Loucy (cell line): ENCODE measurements at regions not wholly inside any gene's neighbourhood (a gene's known extent, or its start where the extent isn't known, plus 50 kb on each side); places are given as distances from the start of the nearest gene placed in this dataset.

ENCODE experiments used
- H2AFZ ChIP-seq: fragments of 200-600 bp; sonication (generic); 2 replicates; pipeline ENCODE4 v1.6.0; 2016; ENCODE audit warnings: antibody characterized with exemption, mild to moderate bottlenecking, low read length, moderate library complexity
- H3F3A ChIP-seq: fragments of 200-600 bp; 2 replicates; pipeline ENCODE4 v1.6.0; 2016; ENCODE audit warnings: antibody characterized with exemption, low read depth, mild to moderate bottlenecking
- H3K27me3 ChIP-seq: fragments of 200-600 bp; sonication (generic); 2 replicates; pipeline ENCODE4 v1.6.1; 2014; ENCODE audit warnings: low read length, mild to moderate bottlenecking; ENCODE audit not compliant: insufficient read depth, poor library complexity, severe bottlenecking
- H3K36me3 ChIP-seq: fragments of 200-600 bp; sonication (generic); 2 replicates; pipeline ENCODE4 v1.6.1; 2016; ENCODE audit warnings: low read length; ENCODE audit not compliant: insufficient read depth
- H3K4me1 ChIP-seq: fragments of 200-600 bp; sonication (generic); 2 replicates; pipeline ENCODE4 v1.5.1; 2014; ENCODE audit warnings: low read length, mild to moderate bottlenecking; ENCODE audit not compliant: insufficient read depth, poor library complexity, severe bottlenecking
- H3K4me2 ChIP-seq: fragments of 200-600 bp; sonication (generic); 2 replicates; pipeline ENCODE4 v1.6.0; 2014; ENCODE audit warnings: antibody characterized with exemption, low read length, low read depth, mild to moderate bottlenecking; ENCODE audit not compliant: poor library complexity, severe bottlenecking
- H3K4me3 ChIP-seq: fragments of 200-600 bp; sonication (generic); 2 replicates; pipeline ENCODE4 v1.5.1; 2014; ENCODE audit warnings: low read length, mild to moderate bottlenecking, mixed read lengths; ENCODE audit not compliant: poor library complexity, severe bottlenecking
- H3K79me2 ChIP-seq: fragments of 200-600 bp; sonication (generic); 2 replicates; pipeline ENCODE4 v1.6.1; 2014; ENCODE audit warnings: low read length; ENCODE audit not compliant: insufficient read depth
- H3K9ac ChIP-seq: fragments of 200-600 bp; sonication (generic); 2 replicates; pipeline ENCODE4 v1.6.0; 2014; ENCODE audit warnings: mild to moderate bottlenecking, low read depth, low read length, moderate library complexity; ENCODE audit not compliant: poor library complexity, severe bottlenecking
- H3K9me2 ChIP-seq: fragments of 200-600 bp; sonication (generic); replicated peaks from 2 replicates; pipeline ENCODE4 v1.6.1; 2016; ENCODE audit warnings: low read depth, low read length, mixed read lengths
- H3K9me3 ChIP-seq: fragments of 200-600 bp; sonication (generic); 2 replicates; pipeline ENCODE4 v1.6.1; 2014; ENCODE audit warnings: mild to moderate bottlenecking, antibody characterized with exemption, low read length, low read depth; ENCODE audit not compliant: insufficient read depth
- H4K20me1 ChIP-seq: fragments of 200-600 bp; sonication (generic); 2 replicates; pipeline ENCODE4 v1.6.0; 2014; ENCODE audit warnings: antibody characterized with exemption, low read length, mild to moderate bottlenecking; ENCODE audit not compliant: insufficient read depth, poor library complexity, severe bottlenecking
- EZH2phosphoT487 ChIP-seq: fragments of 200-600 bp; IDR thresholded peaks from 2 replicates; pipeline ENCODE4 v1.6.1; 2018; ENCODE audit warnings: antibody characterized with exemption, mild to moderate bottlenecking, moderate library complexity, borderline replicate concordance
- TF ChIP-seq, protein P1 (sequence below): fragments of 200-600 bp; sonication (generic); conservative IDR thresholded peaks from 2 replicates; pipeline ENCODE4 v1.5.1; 2014; ENCODE audit warnings: mild to moderate bottlenecking, antibody characterized with exemption, low read length

- Histone ChIP-seq H3K9ac (no peak overlapping the region), H3K36me3 (no peaks in the 10 kb centered on the region), H3K4me2 (no peak overlapping the region), H3K79me2 (no peaks in the 10 kb centered on the region), H2AFZ (no peak overlapping the region), H3K9me2 (no peaks in the 10 kb centered on the region), H3K27me3 (no peaks in the 10 kb centered on the region), H3F3A (no peaks in the 10 kb centered on the region), H3K4me1 (no peaks in the 10 kb centered on the region), H4K20me1 (peaks cover 2% of the 10 kb centered on the region), H3K9me3 (no peaks in the 10 kb centered on the region), H3K4me3 (no peak overlapping the region)
- TF ChIP-seq EZH2phosphoT487, result no peak
- TF ChIP-seq, protein P1, sequence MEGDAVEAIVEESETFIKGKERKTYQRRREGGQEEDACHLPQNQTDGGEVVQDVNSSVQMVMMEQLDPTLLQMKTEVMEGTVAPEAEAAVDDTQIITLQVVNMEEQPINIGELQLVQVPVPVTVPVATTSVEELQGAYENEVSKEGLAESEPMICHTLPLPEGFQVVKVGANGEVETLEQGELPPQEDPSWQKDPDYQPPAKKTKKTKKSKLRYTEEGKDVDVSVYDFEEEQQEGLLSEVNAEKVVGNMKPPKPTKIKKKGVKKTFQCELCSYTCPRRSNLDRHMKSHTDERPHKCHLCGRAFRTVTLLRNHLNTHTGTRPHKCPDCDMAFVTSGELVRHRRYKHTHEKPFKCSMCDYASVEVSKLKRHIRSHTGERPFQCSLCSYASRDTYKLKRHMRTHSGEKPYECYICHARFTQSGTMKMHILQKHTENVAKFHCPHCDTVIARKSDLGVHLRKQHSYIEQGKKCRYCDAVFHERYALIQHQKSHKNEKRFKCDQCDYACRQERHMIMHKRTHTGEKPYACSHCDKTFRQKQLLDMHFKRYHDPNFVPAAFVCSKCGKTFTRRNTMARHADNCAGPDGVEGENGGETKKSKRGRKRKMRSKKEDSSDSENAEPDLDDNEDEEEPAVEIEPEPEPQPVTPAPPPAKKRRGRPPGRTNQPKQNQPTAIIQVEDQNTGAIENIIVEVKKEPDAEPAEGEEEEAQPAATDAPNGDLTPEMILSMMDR, result no peak
These were observed 908.0 kb upstream of the ROBO1 start for GRCh38 chr3:80675790-80676189.

DNA sequence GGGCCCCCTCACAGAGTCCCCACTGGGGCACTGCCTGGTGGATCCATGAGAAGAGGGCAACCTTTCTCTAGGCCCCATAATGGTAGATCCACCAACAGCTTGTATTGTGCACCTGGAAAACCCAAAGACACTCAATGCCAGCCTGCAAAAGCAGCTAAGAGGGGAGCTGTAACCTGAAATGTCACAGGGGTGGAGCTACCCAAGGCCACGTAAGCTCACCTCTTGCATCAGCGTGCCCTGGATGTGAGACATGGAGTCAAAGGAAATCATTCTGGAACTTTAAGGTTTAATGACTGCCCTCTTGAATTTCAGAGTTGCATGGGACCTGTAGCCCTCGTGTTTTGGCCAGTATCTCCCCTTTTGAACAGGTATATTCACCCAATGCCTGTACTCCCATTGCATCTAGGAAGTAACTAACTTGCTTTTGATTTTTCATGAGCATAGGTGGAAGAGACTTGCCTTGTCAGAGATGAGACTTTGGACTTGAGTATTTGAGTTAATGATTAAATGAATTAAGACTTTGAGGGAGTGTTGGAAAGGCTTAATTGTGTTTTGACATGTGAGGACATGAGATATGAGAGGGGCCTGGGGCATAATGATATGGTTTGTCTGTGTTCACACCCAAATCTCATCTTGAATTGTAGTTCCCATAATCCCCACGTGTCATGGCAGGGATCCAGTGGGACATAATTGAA, 900.9 kb upstream of the ROBO1 start:
- Histone ChIP-seq H3F3A (no peaks in the 10 kb centered on the region), H3K4me3 (no peak overlapping the region), H3K79me2 (no peaks in the 10 kb centered on the region), H2AFZ (no peak overlapping the region), H3K9ac (no peak overlapping the region), H3K27me3 (no peaks in the 10 kb centered on the region), H4K20me1 (no peaks in the 10 kb centered on the region), H3K4me2 (no peak overlapping the region), H3K9me3 (no peaks in the 10 kb centered on the region), H3K4me1 (no peaks in the 10 kb centered on the region), H3K9me2 (no peaks in the 10 kb centered on the region), H3K36me3 (no peaks in the 10 kb centered on the region)
- no peak for TF ChIP-seq EZH2phosphoT487
- TF ChIP-seq, protein P1, result no peak

DNA sequence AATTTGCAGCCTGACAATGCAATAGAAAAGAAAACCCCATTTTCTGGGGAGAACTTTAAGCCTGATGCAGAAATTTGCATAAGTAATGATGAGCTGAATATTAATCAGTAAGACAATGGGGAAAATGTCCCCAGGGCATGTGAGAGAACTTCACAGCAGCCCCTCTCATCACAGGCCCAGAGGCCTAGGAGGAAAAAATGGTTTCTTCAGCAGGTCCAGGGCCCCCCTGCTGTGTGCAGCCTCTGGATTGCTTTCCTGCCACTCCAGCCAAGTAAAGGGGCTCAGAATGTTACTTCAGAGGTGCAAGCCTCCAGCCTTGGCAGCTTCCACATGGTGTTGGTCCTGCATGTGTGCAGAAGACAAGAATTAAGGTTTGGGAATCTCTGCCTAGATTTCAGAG, 900.3 kb upstream of the ROBO1 start:
- Histone ChIP-seq H3K36me3 (no peaks in the 10 kb centered on the region), H3K9ac (no peak overlapping the region), H3K27me3 (no peaks in the 10 kb centered on the region), H2AFZ (no peak overlapping the region), H3F3A (no peaks in the 10 kb centered on the region), H3K79me2 (no peaks in the 10 kb centered on the region), H3K4me2 (no peak overlapping the region), H3K9me2 (no peaks in the 10 kb centered on the region), H3K9me3 (no peaks in the 10 kb centered on the region), H3K4me1 (no peaks in the 10 kb centered on the region), H4K20me1 (no peaks in the 10 kb centered on the region), H3K4me3 (no peak overlapping the region)
- TF ChIP-seq EZH2phosphoT487, result no peak
- TF ChIP-seq, protein P1, result no peak
